Type B pancreatic cell (in vitro differentiated cells): ENCODE measurements at regions not wholly inside any gene's neighbourhood (a gene's known extent, or its start where the extent isn't known, plus 50 kb on each side); places are given as distances from the start of the nearest gene placed in this dataset.

Source experiments
- DNase-seq: peaks from one replicate; pipeline ENCODE4 v3.0.0; 2021; ENCODE audit warnings: mixed read lengths; ENCODE audit not compliant: unreplicated experiment; ENCODE audit errors: extremely low spot score
- H3K27ac Mint-ChIP-seq: 2 replicates; pipeline ENCODE4 v1.8.0; 2021; ENCODE audit warnings: mild to moderate bottlenecking, mixed read lengths
- H3K27me3 Mint-ChIP-seq: 2 replicates; pipeline ENCODE4 v1.8.0; 2021; ENCODE audit warnings: mixed read lengths
- H3K36me3 Mint-ChIP-seq: 2 replicates; pipeline ENCODE4 v1.8.0; 2021; ENCODE audit warnings: mixed read lengths
- H3K4me1 Mint-ChIP-seq: one replicate; pipeline ENCODE4 v1.8.0; 2021; ENCODE audit warnings: mixed read lengths; ENCODE audit not compliant: unreplicated experiment
- H3K4me3 Mint-ChIP-seq: 2 replicates; pipeline ENCODE4 v1.8.0; 2021; ENCODE audit warnings: mild to moderate bottlenecking, mixed read lengths
- H3K9me3 Mint-ChIP-seq: 2 replicates; pipeline ENCODE4 v1.8.0; 2021; ENCODE audit warnings: mixed read lengths
- TF ChIP-seq, protein P1 (sequence below): fragments of 200-600 bp; sonication (generic); conservative IDR thresholded peaks from 2 replicates; pipeline ENCODE4 v1.5.0; 2021; ENCODE audit warnings: antibody characterized with exemption, mild to moderate bottlenecking

DNA sequence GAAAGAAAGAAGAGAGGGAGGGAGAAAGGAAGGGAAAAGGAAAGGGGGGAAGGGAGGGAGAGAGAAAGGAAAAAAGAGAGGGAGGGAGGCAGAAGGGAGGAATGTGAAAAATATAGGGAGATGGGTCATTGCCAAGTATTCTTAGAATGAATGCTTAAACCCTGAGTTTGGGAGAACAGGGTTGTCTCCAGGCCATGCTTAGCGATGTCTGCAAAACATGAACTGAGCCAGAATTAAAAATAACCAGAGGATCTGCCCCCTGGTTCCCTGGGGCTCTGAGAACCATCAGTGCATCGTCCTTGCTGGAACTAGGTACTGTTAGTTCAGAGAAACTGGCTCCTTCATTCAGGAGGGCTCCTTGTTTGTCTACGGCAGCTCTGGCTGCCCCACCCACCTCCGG is 170.4 kb downstream of the IRX5 start:
- TF ChIP-seq, protein P1, sequence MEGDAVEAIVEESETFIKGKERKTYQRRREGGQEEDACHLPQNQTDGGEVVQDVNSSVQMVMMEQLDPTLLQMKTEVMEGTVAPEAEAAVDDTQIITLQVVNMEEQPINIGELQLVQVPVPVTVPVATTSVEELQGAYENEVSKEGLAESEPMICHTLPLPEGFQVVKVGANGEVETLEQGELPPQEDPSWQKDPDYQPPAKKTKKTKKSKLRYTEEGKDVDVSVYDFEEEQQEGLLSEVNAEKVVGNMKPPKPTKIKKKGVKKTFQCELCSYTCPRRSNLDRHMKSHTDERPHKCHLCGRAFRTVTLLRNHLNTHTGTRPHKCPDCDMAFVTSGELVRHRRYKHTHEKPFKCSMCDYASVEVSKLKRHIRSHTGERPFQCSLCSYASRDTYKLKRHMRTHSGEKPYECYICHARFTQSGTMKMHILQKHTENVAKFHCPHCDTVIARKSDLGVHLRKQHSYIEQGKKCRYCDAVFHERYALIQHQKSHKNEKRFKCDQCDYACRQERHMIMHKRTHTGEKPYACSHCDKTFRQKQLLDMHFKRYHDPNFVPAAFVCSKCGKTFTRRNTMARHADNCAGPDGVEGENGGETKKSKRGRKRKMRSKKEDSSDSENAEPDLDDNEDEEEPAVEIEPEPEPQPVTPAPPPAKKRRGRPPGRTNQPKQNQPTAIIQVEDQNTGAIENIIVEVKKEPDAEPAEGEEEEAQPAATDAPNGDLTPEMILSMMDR, result no peak
- DNase-seq, result no peak
- Mint-ChIP-seq H3K9me3 (no peaks in the 10 kb centered on the region), H3K27me3 (peaks cover 9% of the 10 kb centered on the region), H3K36me3 (no peaks in the 10 kb centered on the region), H3K4me1 (no peaks in the 10 kb centered on the region), H3K27ac (no peak overlapping the region), H3K4me3 (no peak overlapping the region)

DNA sequence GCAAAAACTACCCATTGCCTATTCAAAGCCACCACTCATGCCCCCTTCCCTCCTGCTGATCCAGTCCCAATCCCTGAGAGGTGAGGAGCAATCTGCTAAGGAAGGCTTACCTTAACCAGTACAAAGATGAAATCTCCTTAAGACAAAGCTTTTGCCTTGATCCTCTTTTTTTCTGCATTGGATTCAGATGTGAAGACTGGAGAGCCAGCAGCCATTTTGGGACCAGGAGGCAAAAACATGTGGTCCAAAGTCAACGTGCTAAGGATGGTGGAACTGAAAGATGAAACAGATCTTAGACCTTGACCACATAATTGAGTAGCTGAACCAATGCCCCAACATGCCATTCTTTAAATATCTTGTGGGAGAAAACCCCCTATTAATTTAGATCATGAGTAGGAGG is 171.4 kb downstream of the IRX5 start:
- no peak for DNase-seq
- H3K4me3 Mint-ChIP-seq, result no peak overlapping the region
- H3K27ac Mint-ChIP-seq, result no peak overlapping the region
- TF ChIP-seq, protein P1, result no peak
- H3K9me3 Mint-ChIP-seq, result no peaks in the 10 kb centered on the region
- no peaks in the 10 kb centered on the region for H3K36me3 Mint-ChIP-seq
- peaks cover 17% of the 10 kb centered on the region for H3K27me3 Mint-ChIP-seq
- H3K4me1 Mint-ChIP-seq, result peaks cover under 1% of the 10 kb centered on the region

DNA sequence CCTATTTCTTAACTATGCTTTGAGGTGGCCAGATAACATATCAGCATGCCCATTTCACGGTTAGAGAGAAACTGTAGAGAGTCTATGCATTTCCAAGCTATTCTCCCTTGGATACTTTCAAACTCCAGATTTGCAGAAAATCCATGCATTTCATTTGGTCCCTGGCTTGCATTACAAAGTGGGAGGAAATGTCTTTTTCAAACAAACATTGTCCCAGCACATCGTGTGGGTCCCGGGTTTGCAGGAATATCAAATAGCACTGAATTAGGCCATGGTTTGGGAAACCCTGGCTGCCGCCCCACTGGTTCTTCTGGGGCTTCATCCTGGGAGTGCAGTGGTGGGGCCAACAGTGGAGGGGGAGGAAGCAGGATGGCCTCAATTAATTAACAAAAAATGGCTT is 171.9 kb downstream of the IRX5 start:
- Mint-ChIP-seq H3K4me3 (no peak overlapping the region), H3K27me3 (peaks cover 18% of the 10 kb centered on the region), H3K27ac (no peak overlapping the region), H3K36me3 (no peaks in the 10 kb centered on the region), H3K9me3 (no peaks in the 10 kb centered on the region), H3K4me1 (peaks cover 5% of the 10 kb centered on the region)
- no peak for DNase-seq
- TF ChIP-seq, protein P1, result no peak

DNA sequence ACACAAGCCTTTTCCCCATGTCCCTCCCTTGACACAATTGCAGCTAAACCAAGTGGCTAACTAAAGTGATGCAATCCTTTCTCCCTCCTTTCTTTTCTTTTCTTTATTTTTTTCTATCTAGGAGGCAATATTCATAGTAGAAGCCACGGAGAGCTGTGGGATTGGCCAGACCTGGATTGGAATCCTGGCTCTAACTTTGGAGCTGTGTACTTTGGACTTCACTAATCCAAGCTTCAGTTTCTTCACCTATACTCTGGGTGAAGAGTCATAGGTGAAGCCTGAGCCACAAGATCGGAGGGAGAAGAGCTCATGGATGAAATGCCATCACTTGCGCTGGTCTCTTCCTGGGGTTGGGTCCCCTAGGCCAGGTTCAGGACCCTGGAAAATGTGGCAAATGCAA is 177.2 kb downstream of the IRX5 start:
- Mint-ChIP-seq H3K9me3 (no peaks in the 10 kb centered on the region), H3K4me3 (no peak overlapping the region), H3K4me1 (peaks cover 13% of the 10 kb centered on the region), H3K27me3 (peaks cover 26% of the 10 kb centered on the region), H3K36me3 (no peaks in the 10 kb centered on the region), H3K27ac (no peak overlapping the region)
- TF ChIP-seq, protein P1, result no peak
- no peak for DNase-seq

DNA sequence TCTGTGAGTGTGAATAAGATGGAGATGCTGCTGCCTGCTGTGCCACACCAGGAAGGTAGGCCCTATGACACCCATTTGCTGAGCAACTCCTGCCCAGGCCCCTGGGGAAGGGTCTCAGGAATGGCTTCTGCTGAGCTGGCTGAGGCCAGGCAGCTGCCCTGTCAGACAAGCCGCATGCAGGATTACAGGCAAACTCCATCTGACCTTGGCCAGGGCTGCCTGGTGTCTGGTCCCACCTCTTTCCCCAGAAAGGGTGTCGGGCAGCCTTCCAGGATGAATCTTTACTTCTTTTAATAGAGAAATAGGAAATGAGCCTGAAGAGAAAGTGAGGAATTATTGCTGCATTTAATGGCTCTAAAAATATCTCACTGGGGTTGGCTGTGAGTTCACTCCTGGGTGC is 182.5 kb downstream of the IRX5 start:
- Mint-ChIP-seq H3K9me3 (no peaks in the 10 kb centered on the region), H3K27me3 (peaks cover 22% of the 10 kb centered on the region), H3K4me1 (peaks cover 5% of the 10 kb centered on the region), H3K36me3 (no peaks in the 10 kb centered on the region), H3K4me3 (no peak overlapping the region), H3K27ac (no peak overlapping the region)
- DNase-seq, result no peak
- TF ChIP-seq, protein P1, result no peak

DNA sequence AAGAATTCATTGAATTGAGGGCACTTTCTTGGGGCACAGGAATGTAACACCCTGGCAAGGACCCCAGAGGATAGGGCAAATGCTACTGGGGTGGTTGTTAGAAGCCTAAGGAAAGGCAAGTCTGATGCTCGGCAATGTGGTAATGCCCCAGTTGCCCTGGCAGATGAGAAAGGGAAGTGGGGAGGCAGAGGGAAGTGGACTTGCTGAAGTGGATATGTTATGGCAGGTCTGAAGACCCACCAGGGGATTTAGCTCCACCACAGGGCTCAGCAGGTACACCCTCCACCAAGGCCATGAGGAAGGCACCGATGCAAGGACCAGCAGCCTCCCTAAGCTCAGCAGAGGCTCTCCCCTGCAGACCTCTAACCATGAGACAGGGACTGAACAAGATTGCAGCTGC is 184.8 kb downstream of the IRX5 start:
- DNase-seq, result no peak
- Mint-ChIP-seq H3K36me3 (no peaks in the 10 kb centered on the region), H3K9me3 (no peaks in the 10 kb centered on the region), H3K4me3 (no peak overlapping the region), H3K27ac (no peak overlapping the region), H3K4me1 (no peaks in the 10 kb centered on the region), H3K27me3 (peaks cover 26% of the 10 kb centered on the region)
- TF ChIP-seq, protein P1, result no peak
